GM12864 (cell line): ENCODE measurements at regions not wholly inside any gene's neighbourhood (a gene's known extent, or its start where the extent isn't known, plus 50 kb on each side); places are given as distances from the start of the nearest gene placed in this dataset.

ENCODE experiments used
- DNase-seq: peaks from one replicate; pipeline ENCODE4 v3.0.0-alpha.2; 2011; ENCODE audit warnings: low read depth
- H3K4me3 ChIP-seq: 2 replicates; pipeline ENCODE4 v1.5.1; 2011; ENCODE audit warnings: mild to moderate bottlenecking, low read depth, low read length, control low read depth
- TF ChIP-seq, protein P1 (sequence below): IDR thresholded peaks from 2 replicates; pipeline ENCODE4 v1.5.1; 2011; ENCODE audit warnings: low read depth, mild to moderate bottlenecking, moderate library complexity, low read length, control low read depth, inconsistent platforms; ENCODE audit errors: missing control alignments

DNA sequence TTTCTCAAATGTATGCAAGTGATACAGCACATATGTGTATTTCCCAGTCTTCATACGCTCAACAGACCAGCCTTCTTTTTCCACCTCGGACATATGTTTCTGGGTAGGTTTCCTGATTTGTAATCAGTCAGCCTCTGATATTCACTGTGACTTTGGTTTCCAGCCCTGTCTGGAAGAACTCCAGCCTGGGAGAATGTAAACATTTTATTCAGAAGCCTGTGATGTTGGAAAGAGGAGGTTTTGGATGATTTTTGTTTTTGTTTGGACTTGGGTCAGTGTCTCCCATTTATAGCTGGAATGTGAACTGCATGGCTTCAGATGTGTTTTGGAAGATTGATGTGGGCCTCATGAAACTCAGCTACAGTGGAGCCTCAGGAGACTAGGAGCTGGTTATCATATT, 172.2 kb upstream of the CENPW start:
- DNase-seq: no peak
- H3K4me3 ChIP-seq: no peak overlapping the region
- TF ChIP-seq, protein P1, sequence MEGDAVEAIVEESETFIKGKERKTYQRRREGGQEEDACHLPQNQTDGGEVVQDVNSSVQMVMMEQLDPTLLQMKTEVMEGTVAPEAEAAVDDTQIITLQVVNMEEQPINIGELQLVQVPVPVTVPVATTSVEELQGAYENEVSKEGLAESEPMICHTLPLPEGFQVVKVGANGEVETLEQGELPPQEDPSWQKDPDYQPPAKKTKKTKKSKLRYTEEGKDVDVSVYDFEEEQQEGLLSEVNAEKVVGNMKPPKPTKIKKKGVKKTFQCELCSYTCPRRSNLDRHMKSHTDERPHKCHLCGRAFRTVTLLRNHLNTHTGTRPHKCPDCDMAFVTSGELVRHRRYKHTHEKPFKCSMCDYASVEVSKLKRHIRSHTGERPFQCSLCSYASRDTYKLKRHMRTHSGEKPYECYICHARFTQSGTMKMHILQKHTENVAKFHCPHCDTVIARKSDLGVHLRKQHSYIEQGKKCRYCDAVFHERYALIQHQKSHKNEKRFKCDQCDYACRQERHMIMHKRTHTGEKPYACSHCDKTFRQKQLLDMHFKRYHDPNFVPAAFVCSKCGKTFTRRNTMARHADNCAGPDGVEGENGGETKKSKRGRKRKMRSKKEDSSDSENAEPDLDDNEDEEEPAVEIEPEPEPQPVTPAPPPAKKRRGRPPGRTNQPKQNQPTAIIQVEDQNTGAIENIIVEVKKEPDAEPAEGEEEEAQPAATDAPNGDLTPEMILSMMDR: no peak

DNA sequence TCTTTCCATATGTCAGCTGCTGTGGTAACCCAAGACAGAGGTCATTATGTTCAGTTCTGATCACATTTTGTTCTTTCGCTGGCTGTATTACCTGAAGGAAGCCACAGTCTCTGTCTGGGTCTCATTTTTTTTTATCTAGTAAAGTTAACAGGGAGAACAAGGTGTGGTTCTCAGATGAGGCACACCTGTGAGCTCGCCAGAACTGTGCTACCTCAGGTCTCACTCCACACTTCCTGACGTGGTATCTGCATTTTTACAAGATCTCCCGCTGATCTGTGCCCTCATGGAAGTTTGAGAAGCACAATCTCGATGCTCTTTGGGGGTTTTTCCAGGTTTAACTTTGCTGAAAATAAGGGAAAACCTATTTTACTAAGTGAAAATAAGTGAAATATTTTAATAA, 169.5 kb upstream of the CENPW start:
- TF ChIP-seq, protein P1: no peak

DNA sequence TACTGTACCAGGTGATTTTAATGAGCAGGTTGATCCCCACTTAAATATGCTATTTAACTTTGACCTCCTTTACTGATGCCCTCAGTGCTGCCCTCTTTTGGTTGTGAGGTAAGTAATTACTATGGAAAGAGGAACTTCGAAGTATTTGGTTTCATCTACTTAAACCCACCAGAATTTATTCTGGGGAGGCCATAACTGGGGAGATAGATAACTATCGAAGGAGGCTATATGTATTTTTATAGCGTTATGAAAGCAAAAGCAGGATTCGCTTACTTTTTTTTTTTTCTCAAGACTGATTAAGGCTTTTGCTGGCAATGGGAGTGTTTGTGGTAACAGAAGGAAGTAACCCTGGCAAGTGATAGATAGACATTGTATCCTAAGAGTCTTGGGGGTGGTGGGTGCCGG, 168.9 kb upstream of the CENPW start:
- TF ChIP-seq, protein P1: peak; percentile 43
- no peak overlapping the region for H3K4me3 ChIP-seq
- DNase-seq: peak; percentile 21

More for the DNA sequence above, 169.5 kb upstream of the CENPW start:
- H3K4me3 ChIP-seq: no peak overlapping the region
- no peak for DNase-seq

DNA sequence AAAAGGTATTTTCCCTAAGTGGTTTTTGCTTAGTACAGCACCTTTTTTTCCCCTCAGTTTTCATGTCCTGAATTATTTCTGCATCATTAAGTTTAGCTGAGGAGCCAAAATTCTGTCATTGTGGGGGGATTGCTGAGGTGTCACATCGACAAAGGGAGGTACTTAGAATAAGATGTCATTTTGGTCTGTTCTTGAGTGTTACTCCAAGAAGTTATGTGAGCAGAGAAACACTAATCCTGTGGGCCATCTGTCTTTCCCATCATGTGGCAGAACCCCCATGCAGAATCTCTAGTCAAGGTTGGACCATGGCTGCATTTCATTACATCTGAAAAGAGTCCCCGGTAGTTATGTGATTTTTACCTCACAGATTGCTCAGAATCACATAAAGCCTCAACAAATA, 167.8 kb upstream of the CENPW start:
- DNase-seq: no peak
- H3K4me3 ChIP-seq: no peak overlapping the region
- TF ChIP-seq, protein P1: no peak

DNA sequence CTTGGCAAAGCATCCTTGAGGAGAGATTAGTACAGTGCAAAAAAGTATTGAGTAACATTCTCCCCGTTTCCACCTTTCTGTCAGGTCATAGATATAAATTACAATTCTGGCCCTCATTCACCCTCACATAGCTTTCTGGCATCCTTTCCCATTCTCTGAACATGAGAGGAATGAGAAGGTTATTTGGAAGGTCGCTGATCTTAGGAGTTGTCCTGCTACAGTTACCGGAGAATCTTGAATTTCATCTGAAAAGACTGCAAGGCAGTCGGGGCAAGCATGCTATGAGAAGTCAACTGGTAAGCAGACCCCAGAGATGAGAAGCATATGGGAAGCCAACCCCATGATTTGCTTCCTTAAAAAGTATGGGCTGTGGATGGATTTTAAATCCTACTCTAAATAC, 166.7 kb upstream of the CENPW start:
- TF ChIP-seq, protein P1: no peak
- no peak for DNase-seq
- H3K4me3 ChIP-seq: no peak overlapping the region

DNA sequence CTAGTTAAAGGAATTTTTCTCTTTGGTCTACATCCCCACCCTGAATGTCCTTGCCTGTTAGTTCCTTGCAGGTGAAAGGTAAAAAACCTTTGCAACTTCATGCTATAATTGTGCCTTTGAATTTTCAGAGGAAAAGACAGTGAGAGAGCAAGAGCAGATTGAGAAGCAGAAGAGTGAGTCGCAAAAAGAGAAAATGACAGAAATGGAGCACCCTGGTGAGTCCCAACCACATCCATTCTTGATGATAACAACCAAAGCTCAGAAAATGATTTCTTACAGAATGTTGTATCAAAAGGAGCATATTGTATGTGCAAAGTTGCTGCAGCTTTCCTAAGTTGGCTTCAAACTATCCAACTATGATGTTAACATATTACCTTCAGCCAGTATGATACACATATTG, 165.2 kb upstream of the CENPW start:
- DNase-seq: no peak
- H3K4me3 ChIP-seq: no peak overlapping the region
- TF ChIP-seq, protein P1: no peak

DNA sequence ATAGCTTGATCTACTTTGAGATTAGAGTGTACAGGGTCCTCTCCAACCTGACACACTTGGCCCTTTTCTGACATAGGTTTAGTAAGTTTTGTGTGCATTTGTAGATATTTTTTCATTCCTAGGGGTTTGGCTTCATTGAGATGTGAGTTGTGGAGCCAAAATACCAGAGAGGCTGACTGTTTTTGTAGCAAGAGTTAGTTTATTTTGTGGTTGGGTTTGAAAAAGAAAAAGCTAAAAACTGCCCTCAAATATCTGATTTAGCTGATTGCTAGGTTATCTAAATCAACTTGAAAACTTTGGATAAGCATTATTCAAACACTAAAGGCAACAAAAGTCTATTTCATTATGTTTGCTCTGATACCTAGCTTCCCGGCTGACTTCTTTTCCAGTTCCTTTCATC, 164.7 kb upstream of the CENPW start:
- DNase-seq: no peak
- TF ChIP-seq, protein P1: no peak
- no peak overlapping the region for H3K4me3 ChIP-seq
